ENCODE measurements at regions not wholly inside any gene's neighbourhood (a gene's known extent, or its start where the extent isn't known, plus 50 kb on each side); places are given as distances from the start of the nearest gene placed in this dataset.
"Not testable (repeated sequence)": the region's sequence is repeated elsewhere in the genome, so short reads cannot be mapped to it uniquely, and the experiment has no call there.

DNA sequence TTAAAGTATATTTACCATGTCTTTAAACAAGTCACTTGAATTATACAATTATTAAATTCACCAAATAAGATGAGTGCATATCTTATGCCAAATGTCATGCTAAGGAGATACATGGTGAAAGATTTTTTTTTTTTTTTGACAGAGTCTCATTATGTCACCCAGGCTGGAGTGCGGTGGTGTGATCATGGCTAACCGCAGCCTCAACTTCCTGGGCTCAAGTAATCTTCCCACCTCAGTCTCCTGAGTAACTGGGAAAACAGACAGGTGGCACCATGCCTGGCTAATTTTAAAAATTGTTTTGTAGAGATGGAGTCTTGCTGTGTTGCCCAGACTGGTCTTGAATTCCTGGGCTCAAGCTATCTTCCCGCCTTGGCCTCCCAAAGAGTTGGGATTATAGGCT, 149.0 kb upstream of the GOT2 start:
- Histone ChIP-seq H3K36me3 (ENCODE audit: low read depth) (no peaks in the 10 kb centered on the region), H3K4me3 (no peak overlapping the region), H3K4me1 (ENCODE audit: low read depth) (no peaks in the 10 kb centered on the region), H3K9me3 (peaks cover 14% of the 10 kb centered on the region)
- intact Hi-C loops (cut with DNase I, micrococcal nuclease): no loop called here
- DNase-seq (no peak), ATAC-seq (no peak)
- TF ChIP-seq, protein P1, sequence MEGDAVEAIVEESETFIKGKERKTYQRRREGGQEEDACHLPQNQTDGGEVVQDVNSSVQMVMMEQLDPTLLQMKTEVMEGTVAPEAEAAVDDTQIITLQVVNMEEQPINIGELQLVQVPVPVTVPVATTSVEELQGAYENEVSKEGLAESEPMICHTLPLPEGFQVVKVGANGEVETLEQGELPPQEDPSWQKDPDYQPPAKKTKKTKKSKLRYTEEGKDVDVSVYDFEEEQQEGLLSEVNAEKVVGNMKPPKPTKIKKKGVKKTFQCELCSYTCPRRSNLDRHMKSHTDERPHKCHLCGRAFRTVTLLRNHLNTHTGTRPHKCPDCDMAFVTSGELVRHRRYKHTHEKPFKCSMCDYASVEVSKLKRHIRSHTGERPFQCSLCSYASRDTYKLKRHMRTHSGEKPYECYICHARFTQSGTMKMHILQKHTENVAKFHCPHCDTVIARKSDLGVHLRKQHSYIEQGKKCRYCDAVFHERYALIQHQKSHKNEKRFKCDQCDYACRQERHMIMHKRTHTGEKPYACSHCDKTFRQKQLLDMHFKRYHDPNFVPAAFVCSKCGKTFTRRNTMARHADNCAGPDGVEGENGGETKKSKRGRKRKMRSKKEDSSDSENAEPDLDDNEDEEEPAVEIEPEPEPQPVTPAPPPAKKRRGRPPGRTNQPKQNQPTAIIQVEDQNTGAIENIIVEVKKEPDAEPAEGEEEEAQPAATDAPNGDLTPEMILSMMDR (IDR thresholded peaks at IDR 0.05): no peak

DNA sequence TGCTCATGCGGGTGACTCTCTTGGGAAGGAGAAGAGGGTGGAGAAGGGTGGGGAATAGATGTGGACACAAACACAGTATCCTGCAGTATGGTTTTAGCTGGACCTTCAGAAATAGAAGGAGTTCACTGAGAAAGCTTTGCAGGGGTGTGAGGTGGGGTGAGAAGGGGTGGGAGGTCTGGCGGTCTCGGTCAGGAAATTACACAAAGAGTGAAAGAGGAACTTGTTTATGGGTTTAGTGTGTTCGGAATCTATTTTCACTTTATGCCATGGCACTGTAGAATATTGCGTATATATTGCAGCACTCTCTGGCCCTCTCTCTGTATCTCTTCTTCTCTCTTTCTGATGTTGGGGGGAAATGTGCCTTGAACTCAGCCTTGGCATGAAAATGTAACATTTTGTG, 148.2 kb upstream of the GOT2 start:
- Histone ChIP-seq H3K36me3 (ENCODE audit: low read depth) (no peaks in the 10 kb centered on the region), H3K4me1 (ENCODE audit: low read depth) (no peaks in the 10 kb centered on the region), H3K9me3 (peaks cover 15% of the 10 kb centered on the region), H3K4me3 (no peak overlapping the region)
- intact Hi-C loops (cut with DNase I, micrococcal nuclease): no loop called here
- TF ChIP-seq, protein P1 (IDR thresholded peaks at IDR 0.05): no peak
- peak; percentile 10 for ATAC-seq
- no peak for DNase-seq

DNA sequence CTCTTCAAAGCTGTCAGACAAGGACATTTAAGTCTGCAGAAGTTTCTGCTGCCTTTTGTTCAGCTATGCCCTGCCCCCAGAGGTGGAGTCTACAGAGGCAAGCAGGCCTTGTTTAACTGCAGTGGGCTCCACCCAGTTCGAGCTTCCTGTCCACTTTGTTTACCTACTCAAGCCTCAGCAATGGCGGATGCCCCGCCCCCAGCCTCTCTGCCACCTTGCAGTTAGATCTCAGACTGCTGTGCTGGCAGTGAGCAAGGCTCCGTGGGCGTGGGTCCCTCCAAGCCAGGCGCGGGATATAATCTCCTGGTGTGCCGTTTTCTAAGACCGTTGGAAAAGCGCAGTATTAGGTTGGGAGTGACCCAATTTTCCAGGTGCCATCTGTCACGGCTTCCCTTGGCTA, 144.5 kb upstream of the GOT2 start:
- H3K9me3 ChIP-seq: peaks cover 15% of the 10 kb centered on the region
- H3K4me1 ChIP-seq (ENCODE audit: low read depth); intact Hi-C loops (cut with DNase I, micrococcal nuclease); DNase-seq; H3K4me3 ChIP-seq; H3K36me3 ChIP-seq (ENCODE audit: low read depth); ATAC-seq: not testable (repeated sequence)

DNA sequence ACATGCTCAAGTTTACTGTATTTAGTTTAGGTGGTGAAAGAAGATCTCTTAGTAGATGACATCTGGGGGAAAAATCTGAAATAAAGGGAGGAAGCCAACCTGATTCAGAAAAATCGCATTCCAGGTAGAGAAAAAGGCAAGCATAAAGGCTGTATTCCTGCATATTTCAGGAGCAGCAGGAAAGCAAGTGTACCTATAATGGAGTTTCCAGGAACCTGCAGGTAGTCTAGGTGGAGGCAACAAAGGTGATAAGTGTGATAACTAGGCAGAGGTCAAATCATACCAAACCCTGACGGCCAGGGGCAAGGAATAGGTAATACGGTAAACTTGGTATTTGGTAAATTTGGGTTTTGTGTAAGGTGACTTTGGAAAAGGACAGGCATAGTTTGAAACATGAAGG, 132.8 kb upstream of the GOT2 start:
- no peak for ATAC-seq
- no peaks in the 10 kb centered on the region for H3K4me1 ChIP-seq (ENCODE audit: low read depth)
- intact Hi-C loops (cut with DNase I, micrococcal nuclease): no loop called here
- no peak for DNase-seq
- H3K4me3 ChIP-seq: no peak overlapping the region
- no peaks in the 10 kb centered on the region for H3K9me3 ChIP-seq
- H3K36me3 ChIP-seq (ENCODE audit: low read depth): no peaks in the 10 kb centered on the region
- TF ChIP-seq, protein P1 (IDR thresholded peaks at IDR 0.05): no peak

DNA sequence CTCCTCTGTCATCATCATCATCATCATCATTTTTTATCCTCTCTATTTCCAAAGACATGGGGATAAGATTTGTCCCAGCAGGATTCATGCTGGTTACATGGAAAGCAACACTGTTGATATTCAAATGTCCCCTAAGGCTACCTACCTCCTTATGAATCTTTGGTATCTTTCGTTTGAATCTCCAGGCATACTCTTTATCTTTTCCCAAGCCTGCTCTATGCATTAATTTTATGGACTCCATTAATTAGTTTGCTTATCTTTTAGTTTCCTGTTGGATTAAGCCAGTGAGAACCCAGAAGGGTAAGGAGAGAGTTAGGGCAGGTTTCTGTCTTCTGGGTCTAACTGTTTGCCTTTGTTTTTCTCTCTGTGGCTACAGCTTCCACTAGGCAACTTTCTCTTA, 129.6 kb upstream of the GOT2 start:
- no peaks in the 10 kb centered on the region for H3K36me3 ChIP-seq (ENCODE audit: low read depth)
- ATAC-seq (no peak), DNase-seq (no peak)
- TF ChIP-seq, protein P1 (IDR thresholded peaks at IDR 0.05): no peak
- no peak overlapping the region for H3K4me3 ChIP-seq
- intact Hi-C loops (cut with DNase I, micrococcal nuclease): no loop called here
- no peaks in the 10 kb centered on the region for H3K9me3 ChIP-seq
- H3K4me1 ChIP-seq (ENCODE audit: low read depth): no peaks in the 10 kb centered on the region

DNA sequence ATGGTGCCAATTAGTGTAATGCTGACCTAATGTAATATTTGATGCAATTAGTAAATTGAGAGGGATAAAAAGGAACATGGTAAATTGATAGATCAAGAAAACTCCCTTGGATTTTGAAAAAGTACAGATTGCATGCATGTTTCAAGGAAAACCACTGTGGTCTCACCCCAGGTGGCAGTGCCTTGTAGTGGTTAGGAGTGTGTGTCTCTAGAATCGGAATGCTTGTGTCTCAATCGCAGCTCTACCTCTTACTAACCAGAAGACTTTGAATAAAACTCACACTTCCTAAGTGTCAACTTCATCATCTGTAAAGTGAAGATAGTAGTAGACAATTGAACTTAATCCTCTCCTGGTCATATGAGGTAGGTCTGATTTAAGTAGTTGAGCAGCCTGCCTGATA, 128.9 kb upstream of the GOT2 start:
- Histone ChIP-seq H3K4me3 (no peak overlapping the region), H3K9me3 (no peaks in the 10 kb centered on the region), H3K36me3 (ENCODE audit: low read depth) (no peaks in the 10 kb centered on the region), H3K4me1 (ENCODE audit: low read depth) (no peaks in the 10 kb centered on the region)
- TF ChIP-seq, protein P1 (IDR thresholded peaks at IDR 0.05): no peak
- DNase-seq: no peak
- no peak for ATAC-seq
- intact Hi-C loops (cut with DNase I, micrococcal nuclease): no loop called here

Measured in mucosa of descending colon (tissue), 3 donors.